Kasumi-1 (cell line): ENCODE measurements at regions not wholly inside any gene's neighbourhood (a gene's known extent, or its start where the extent isn't known, plus 50 kb on each side); places are given as distances from the start of the nearest gene placed in this dataset.

Experiments
- DNase-seq, 2 experiments: peaks; one replicate each; lab custom pipeline; 2025; lab: John Stamatoyannopoulos, UW

GRCh38 chr1:229092377-229093237 lies 178.3 kb upstream of the RAB4A start:
- no peak for DNase-seq

DNA sequence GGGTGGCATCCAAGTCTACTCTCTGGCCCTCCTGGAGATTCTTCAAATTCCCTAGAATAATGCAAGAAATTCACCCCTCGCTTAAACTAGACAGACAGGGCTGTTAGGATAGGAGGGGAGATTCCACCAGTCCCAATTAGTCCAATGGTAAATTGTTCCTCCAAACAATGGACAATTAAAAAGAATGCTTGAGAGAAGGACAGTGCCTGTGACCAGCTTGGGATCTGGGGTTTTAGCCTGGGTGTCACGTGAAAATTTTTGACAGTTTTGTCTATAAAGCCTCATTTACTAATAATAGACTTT lies 177.7 kb upstream of the RAB4A start:
- no peak for DNase-seq

DNA sequence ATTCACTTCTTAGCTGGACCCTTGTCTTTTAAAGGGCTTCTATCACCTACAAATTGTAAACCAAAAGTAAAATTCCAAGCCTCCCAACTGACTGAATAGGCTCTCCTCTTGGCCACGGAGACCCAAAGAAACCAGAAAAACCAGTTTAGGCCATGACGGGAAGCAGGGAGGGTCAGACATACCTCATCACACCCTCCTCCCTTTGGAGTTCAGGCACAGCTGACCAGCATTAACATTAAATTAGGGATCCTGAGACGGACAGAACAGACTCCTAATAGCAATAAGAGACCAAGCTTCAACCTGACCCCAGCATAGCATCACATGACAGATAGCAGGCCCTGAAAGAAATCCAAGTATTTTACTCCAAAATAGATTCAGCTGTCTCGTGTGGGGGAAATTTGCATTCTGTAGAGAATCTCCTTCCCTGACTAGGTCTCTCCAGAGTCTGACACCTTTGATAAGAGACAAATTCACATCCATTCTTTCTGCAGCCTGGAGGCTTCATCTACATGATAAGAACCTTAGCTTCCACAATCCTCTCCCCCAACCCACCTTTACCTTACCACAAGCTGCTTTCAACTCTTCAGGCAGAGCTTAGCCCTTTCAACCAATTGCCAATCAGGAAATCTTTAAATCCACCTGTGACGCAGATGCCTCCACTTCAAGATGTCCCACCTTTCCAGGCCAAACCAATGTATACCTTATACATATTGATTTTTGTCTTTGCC lies 177.1 kb upstream of the RAB4A start:
- DNase-seq: no peak

DNA sequence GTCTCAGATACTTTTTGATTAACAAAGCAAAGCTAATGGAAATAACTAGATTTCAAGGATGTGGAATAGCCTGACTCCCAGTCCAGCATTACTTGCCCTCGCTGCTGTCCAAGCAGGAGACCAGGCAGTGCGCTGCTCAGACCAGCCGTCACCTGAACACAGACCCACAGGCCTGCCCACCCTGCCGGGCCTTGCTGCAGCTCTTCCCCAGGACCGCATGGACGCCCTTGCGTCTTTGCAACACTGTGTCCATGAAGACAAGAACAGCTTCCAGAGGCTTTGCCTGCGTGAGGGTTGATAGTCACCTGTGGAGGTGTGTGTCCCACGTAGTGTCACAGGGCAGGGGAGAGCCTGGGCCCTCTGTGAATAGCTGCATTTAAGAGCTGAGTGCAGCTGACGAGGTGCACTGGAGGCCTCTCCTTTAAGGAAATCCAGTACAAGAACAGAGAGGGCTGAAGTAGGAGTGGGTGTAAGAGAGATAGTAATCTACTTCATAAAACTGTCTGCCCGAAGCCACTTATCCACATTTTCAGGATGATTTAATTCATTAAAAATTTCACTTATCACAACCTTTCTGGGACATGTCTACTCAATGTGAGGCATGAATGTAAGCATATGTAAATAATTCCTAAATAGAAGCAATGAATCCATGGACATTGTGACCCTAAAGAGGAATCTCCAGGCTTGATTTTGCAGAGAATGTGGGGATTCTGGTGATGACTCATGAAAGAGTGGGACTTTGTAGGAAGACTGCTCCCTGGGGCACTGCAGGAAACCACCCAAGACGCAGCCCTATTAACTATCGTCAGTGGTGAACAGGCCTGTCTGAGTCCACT lies 176.2 kb upstream of the RAB4A start:
- DNase-seq: no peak

- no peak for DNase-seq
These were observed 175.6 kb upstream of the RAB4A start for GRCh38 chr1:229095325-229095724.

- DNase-seq: no peak
These were observed 173.6 kb upstream of the RAB4A start for GRCh38 chr1:229097356-229097755.

GRCh38 chr1:229098361-229098760 lies 172.6 kb upstream of the RAB4A start:
- DNase-seq: no peak

DNA sequence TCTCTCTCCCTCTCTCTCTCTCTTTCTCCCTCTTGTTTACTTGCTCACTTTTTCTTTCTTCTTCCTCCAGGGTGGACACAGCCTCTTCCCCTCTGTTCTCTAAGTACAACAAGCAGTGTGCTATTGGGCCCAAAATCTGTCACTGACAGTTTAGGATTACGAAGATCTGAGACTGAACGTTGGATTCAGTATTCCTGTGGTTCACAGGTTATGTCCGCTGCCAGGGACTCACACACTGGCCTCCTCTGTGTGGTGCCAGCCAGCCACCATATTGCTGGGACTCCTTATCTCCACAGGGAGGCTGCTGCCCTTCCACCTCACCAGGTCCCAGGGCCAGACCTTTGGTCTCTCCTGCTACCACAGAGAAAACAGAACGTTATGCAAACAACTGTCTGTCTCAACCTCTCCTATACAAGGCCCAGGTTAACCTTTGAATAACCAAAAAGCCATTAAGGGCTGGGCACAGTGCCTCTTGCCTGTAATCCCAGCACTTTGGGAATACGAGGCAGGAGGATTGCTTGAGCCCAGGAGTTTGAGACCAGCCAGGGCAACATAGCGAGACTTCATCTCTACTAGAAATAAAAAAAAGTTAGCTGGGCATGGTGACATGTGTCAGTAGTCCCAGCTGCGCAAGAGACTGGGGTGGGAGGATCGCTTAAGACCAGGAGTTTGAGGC lies 171.9 kb upstream of the RAB4A start:
- DNase-seq: no peak

DNA sequence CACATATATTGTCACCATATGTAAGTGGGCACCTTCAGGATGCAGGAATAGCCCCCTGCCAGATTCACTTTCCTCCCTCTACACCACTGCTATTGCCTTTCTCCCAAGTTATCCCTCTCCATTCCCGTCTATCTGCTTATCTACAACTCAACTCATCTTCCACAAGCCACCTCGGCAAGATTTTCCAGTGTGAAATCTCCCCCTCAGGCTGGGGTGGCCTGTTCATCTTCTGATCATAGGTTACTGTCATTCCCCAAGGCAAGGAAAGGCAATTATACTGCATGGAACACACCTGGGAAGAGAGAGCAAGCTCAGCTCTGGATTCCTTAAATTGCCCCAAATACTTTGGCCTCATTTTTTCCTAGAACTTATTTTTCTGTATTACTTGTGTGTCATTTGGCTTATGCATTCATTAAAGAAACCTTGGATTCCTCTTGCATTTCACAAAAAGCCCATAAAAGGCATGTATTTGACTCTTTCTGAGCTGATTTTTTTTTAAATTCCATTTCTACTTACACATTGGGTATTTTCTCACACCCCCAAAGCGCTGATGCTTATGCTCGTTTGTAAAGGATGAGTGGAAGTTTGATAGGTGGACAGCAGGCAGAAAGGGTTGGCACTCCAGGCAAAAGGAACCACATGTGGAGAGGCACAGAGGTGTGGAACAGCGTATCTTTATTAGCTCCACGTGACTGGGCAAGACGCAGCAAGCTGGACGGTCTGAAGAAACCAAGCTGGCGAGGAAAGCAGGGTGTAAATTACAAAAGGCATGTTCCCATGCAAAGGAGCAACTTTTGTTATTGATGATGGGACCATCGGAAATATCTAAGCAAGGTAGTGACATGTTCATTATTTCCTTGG lies 169.7 kb upstream of the RAB4A start:
- DNase-seq: no peak

DNA sequence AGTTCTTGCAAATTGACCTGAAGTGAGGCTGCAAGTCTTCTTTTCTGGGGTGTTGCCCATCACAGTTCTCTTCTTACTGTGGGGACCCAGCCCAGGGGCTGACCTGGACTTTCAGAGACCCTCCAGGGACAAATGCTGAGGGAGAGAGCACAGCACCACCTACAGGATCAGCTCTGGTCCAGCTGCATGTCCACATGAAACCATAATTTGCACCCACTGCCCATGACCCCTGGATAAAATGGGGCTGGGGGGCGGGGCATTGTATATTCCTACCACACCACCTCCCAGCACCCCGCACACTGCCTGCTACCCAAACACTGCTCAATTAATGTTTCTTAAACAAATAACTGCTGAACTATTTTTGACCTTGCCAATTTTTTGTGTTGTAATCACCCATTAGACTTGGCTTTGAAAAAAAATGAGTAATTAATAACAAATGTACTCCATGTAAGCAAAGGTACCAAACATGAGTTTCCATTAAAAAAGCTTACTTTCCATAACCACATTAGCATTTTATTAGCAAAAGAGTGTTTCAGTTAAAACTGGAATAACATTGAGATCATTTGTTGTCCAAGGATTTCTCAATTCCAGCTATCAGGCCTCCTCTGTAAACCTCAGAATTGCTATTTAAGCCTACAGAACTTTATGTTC lies 168.0 kb upstream of the RAB4A start:
- no peak for DNase-seq

- no peak for DNase-seq
These were observed 166.3 kb upstream of the RAB4A start for GRCh38 chr1:229104654-229105053.

DNA sequence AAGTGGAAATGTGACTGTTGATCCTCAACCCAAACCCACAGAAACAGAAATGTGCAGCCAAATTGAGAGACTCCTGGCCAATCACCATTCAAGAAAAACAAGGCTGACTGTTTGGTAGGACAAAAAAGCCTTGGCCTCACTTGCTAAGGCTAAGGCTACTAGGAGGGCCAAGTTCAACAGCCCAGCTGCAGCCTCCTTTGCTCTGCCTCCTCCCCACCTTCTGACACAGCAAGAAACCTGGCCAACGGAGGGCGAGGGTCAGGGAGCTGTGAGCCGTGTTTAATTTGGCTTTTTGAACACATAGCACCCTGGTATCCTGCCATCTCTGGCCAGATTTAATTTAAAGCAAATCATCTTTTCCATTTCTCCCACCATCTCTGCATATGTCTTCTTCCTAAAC lies 165.8 kb upstream of the RAB4A start:
- no peak for DNase-seq

DNA sequence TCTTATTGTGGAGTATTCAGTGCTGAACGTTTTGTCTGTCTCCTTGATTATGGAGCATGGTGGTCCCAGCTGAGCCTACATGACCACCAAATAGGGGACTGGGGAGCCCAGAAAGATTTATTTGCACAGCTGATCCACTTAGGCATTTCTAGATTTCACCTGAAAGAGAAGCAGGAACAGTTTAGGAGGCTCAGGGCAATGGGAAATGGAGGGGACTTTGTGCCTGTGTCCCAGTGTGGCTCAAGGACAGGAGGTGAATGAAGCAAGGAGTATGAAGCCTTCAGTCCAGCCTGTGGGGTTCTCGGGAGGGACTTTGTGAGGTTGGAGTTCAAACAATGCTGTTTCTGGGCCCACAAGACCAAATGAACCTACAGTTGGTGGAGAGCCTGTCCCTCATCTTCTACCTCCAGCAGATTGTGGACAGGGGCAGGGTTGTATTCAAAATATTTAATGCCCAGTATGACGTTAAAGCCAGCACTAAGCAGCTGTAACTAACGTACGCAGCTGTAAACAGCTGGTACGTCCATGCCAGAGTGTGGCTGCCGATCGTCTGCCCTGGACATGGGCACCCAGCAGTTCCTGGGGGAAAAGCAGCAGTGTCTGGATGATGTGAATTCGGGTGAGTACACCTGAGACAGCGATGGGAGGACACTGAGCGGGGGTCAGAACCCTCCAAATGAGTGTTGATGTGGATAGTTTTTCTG lies 164.9 kb upstream of the RAB4A start:
- DNase-seq: no peak

- DNase-seq: no peak
These were observed 164.3 kb upstream of the RAB4A start for GRCh38 chr1:229106526-229107125.

DNA sequence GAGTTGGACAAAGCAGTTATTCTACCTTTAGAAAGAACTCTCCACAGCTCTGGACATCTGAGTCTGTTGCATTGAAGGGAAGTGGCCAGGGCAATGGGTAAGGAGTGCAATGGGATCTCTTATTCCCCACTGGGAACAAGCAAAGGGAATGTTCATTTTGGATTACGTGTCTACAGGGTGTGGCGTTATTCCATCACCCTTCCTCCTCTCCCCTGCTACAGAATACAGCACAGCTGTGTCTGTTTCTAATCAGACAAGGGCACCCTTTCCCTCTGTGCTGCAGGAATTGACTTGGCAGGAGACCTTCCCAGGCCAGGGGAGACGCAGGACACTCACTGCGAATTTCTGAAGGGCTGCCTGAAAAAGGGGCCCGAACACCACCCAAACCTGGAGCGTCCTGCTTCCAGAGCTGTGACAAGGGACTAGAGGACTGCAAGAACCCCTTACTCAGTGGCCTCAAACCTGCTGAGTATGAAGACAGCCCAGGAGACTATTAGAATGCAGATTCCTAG lies 163.6 kb upstream of the RAB4A start:
- DNase-seq: no peak

- DNase-seq: no peak
These were observed 162.9 kb upstream of the RAB4A start for GRCh38 chr1:229107972-229108371.

DNA sequence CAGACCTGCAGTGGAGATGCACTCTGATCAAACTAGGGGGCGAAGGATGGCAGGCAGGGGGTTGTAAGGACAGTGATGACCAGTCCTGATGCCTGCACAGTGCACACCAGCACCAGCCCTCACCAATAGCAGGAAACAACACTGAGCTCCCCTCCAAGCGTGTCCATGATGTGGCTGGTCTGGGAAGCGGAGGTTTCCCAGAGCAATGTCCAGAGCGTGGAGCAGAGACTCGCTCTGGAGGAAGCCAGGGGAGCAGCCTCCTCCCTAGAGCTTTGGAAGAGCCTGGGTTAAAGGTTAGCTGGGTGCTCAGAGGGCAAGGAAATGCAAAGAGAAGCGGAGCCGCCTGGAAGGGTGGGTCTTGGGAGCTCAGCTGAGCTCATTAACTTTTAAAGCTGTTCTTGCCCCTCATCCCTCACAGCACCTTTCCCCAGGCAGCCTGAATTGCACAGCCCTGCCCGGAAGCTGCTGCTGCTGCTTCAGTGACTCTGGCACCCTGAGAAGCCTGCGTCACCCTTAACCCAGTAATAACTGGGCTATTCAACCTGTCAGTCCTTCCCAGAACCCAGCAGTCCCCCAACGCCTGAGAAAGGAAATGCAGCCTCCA lies 162.2 kb upstream of the RAB4A start:
- no peak for DNase-seq

DNA sequence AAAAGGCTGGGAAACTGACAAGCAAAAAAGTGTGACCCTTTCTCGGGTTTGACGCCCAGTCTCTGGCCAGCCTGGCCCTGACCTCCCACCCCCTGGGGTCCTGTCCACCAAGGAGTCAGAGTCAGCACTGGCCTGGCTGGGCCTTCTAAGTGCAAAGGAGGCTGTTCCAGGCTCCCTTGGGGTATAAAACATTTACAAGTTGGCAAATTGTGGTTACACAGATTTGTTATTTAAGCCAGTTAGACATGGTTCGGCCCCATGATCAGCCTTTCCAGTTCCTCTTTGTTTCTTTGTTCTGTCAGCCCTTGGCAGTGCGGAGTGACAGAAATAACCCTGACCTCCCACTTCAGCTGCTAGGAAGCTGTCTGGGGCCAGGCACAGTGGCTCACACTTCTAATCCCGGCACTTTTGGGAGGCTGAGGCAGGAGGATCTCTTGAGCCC lies 161.6 kb upstream of the RAB4A start:
- DNase-seq: peak; percentile 56 to 57

GRCh38 chr1:229110986-229111385 lies 159.9 kb upstream of the RAB4A start:
- DNase-seq: no peak
